ENCODE measurements at regions not wholly inside any gene's neighbourhood (a gene's known extent, or its start where the extent isn't known, plus 50 kb on each side); places are given as distances from the start of the nearest gene placed in this dataset.
"Not testable (repeated sequence)": the region's sequence is repeated elsewhere in the genome, so short reads cannot be mapped to it uniquely, and the experiment has no call there.

DNA sequence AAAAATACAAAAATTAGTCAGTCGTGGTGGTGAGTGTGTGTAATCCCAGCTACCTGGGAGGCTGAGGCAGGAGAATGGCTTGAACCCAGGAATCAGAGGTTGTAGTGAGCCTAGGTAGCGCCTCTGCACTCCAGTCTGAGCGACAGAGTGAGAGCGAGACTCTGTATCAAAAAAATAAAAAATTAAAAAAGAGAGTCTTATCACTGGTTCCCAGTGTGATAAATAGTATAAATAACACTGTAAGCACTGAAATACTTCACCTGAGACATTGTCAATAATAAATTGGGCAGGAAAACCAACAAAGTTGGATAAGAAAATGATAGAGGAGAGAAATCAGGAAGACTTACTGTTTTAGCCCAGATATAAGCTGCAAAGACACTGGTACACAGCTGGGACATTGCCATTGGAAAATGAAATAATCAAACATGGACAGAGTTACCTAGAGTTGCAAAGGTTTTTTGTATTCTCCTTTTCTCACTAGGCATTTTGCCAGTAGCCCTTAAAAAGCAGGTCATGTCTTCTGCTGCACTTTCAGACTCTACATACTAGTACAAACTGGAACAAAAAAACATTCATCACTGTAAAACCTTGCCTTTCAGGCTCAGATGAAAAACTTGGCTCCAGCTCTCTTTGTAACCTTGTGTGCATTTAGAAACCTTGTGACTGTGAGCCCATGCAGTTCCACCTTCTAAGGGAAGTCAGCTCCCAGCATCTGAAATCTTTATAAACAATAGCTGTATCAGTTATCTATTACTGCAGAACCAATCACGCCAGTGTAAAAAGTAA lies 55.0 kb upstream of the PPP1R2C start:
- H3K36me3 ChIP-seq (ENCODE audit: control insufficient read depth in 4 of 4, insufficient read depth in 3 of 4, low read depth in 1 of 4, low read length in 3 of 4), result no peaks in the 10 kb centered on the region
- no peak for DNase-seq (ENCODE audit: low spot score)
- H3K9me3 ChIP-seq (ENCODE audit: control insufficient read depth in 4 of 4, low read length in 3 of 4), result peaks cover 0 to 6% (median 2%) of the 10 kb centered on the region in 4 donors
- WGBS, result 92% methylated on average over 5 of the region's 5 CpGs
- TF ChIP-seq YY1 (IDR thresholded peaks at IDR 0.05) (no peak), HNF4G (IDR thresholded peaks at IDR 0.05) (no peak), FOXA2 (IDR thresholded peaks at IDR 0.05) (no peak), JUND (IDR thresholded peaks at IDR 0.05) (no peak), EGR1 (IDR thresholded peaks at IDR 0.05; ENCODE audit: low read depth in 2 of 2) (no peak), NR2F2 (IDR thresholded peaks at IDR 0.05) (no peak), FOXA1 (IDR thresholded peaks at IDR 0.05) (no peak), GABPA (IDR thresholded peaks at IDR 0.05 in 1 of 2, conservative IDR thresholded peaks at IDR 0.05 in 1 of 2) (no peak), TAF1 (conservative IDR thresholded peaks at IDR 0.05) (no peak), HNF4A (conservative IDR thresholded peaks at IDR 0.05) (no peak), RAD21 (IDR thresholded peaks at IDR 0.05) (no peak), RXRA (IDR thresholded peaks at IDR 0.05) (no peak), SP1 (IDR thresholded peaks at IDR 0.05) (no peak)
- TF ChIP-seq, protein P1, sequence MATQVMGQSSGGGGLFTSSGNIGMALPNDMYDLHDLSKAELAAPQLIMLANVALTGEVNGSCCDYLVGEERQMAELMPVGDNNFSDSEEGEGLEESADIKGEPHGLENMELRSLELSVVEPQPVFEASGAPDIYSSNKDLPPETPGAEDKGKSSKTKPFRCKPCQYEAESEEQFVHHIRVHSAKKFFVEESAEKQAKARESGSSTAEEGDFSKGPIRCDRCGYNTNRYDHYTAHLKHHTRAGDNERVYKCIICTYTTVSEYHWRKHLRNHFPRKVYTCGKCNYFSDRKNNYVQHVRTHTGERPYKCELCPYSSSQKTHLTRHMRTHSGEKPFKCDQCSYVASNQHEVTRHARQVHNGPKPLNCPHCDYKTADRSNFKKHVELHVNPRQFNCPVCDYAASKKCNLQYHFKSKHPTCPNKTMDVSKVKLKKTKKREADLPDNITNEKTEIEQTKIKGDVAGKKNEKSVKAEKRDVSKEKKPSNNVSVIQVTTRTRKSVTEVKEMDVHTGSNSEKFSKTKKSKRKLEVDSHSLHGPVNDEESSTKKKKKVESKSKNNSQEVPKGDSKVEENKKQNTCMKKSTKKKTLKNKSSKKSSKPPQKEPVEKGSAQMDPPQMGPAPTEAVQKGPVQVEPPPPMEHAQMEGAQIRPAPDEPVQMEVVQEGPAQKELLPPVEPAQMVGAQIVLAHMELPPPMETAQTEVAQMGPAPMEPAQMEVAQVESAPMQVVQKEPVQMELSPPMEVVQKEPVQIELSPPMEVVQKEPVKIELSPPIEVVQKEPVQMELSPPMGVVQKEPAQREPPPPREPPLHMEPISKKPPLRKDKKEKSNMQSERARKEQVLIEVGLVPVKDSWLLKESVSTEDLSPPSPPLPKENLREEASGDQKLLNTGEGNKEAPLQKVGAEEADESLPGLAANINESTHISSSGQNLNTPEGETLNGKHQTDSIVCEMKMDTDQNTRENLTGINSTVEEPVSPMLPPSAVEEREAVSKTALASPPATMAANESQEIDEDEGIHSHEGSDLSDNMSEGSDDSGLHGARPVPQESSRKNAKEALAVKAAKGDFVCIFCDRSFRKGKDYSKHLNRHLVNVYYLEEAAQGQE (IDR thresholded peaks at IDR 0.05), result no peak
- TF ChIP-seq, protein P2, sequence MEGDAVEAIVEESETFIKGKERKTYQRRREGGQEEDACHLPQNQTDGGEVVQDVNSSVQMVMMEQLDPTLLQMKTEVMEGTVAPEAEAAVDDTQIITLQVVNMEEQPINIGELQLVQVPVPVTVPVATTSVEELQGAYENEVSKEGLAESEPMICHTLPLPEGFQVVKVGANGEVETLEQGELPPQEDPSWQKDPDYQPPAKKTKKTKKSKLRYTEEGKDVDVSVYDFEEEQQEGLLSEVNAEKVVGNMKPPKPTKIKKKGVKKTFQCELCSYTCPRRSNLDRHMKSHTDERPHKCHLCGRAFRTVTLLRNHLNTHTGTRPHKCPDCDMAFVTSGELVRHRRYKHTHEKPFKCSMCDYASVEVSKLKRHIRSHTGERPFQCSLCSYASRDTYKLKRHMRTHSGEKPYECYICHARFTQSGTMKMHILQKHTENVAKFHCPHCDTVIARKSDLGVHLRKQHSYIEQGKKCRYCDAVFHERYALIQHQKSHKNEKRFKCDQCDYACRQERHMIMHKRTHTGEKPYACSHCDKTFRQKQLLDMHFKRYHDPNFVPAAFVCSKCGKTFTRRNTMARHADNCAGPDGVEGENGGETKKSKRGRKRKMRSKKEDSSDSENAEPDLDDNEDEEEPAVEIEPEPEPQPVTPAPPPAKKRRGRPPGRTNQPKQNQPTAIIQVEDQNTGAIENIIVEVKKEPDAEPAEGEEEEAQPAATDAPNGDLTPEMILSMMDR (IDR thresholded peaks at IDR 0.05; ENCODE audit: low read depth, low read length, missing input control), result no peak
- TF ChIP-seq, protein P3, sequence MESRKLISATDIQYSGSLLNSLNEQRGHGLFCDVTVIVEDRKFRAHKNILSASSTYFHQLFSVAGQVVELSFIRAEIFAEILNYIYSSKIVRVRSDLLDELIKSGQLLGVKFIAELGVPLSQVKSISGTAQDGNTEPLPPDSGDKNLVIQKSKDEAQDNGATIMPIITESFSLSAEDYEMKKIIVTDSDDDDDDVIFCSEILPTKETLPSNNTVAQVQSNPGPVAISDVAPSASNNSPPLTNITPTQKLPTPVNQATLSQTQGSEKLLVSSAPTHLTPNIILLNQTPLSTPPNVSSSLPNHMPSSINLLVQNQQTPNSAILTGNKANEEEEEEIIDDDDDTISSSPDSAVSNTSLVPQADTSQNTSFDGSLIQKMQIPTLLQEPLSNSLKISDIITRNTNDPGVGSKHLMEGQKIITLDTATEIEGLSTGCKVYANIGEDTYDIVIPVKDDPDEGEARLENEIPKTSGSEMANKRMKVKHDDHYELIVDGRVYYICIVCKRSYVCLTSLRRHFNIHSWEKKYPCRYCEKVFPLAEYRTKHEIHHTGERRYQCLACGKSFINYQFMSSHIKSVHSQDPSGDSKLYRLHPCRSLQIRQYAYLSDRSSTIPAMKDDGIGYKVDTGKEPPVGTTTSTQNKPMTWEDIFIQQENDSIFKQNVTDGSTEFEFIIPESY (IDR thresholded peaks at IDR 0.05), result no peak
- TF ChIP-seq, protein P4, sequence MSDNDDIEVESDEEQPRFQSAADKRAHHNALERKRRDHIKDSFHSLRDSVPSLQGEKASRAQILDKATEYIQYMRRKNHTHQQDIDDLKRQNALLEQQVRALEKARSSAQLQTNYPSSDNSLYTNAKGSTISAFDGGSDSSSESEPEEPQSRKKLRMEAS (IDR thresholded peaks at IDR 0.05), result no peak
- TF ChIP-seq, protein P5, sequence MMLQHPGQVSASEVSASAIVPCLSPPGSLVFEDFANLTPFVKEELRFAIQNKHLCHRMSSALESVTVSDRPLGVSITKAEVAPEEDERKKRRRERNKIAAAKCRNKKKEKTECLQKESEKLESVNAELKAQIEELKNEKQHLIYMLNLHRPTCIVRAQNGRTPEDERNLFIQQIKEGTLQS (IDR thresholded peaks at IDR 0.05), result no peak
- no peaks in the 10 kb centered on the region for H3K4me1 ChIP-seq (ENCODE audit: control insufficient read depth in 4 of 4, insufficient read depth in 4 of 4, low read length in 3 of 4)
- no peak overlapping the region for H3K27ac ChIP-seq (ENCODE audit: low read depth in 1 of 2, low read length in 2 of 2)
- no peak overlapping the region for H3K9ac ChIP-seq (ENCODE audit: low read depth in 1 of 2, low read length in 2 of 2)
- H3K27me3 ChIP-seq (ENCODE audit: control insufficient read depth in 4 of 4, insufficient read depth in 4 of 4, low read length in 3 of 4), result no peaks in the 10 kb centered on the region
- H3K4me3 ChIP-seq (ENCODE audit: low read depth in 1 of 3, low read length in 3 of 3), result no peak overlapping the region

DNA sequence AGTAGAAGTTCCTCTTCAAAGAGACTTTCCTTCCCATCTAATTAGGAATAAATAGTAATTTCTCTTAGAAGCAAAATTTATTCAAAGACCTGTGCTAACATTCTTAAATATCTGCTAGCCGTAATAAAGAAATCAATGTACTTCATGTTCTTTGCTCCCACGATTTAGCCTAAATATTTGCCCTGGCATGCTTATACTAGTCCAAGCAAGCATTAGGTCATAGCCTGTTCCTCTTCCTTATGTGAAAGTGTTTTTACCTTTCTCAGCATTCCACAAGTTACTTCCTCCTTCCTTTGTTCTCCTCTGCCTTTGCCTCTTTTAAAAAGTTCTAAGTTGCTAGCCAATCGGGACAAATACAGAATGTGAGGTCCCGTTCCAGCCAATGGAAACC lies 55.6 kb upstream of the PPP1R2C start:
- H3K36me3 ChIP-seq (ENCODE audit: control insufficient read depth in 4 of 4, insufficient read depth in 3 of 4, low read depth in 1 of 4, low read length in 3 of 4); H3K4me3 ChIP-seq (ENCODE audit: low read depth in 1 of 3, low read length in 3 of 3); H3K27ac ChIP-seq (ENCODE audit: low read depth in 1 of 2, low read length in 2 of 2); H3K27me3 ChIP-seq (ENCODE audit: control insufficient read depth in 4 of 4, insufficient read depth in 4 of 4, low read length in 3 of 4); H3K9me3 ChIP-seq (ENCODE audit: control insufficient read depth in 4 of 4, low read length in 3 of 4); DNase-seq (ENCODE audit: low spot score); H3K9ac ChIP-seq (ENCODE audit: low read depth in 1 of 2, low read length in 2 of 2); H3K4me1 ChIP-seq (ENCODE audit: control insufficient read depth in 4 of 4, insufficient read depth in 4 of 4, low read length in 3 of 4): not testable (repeated sequence)
- 73% methylated on average over 4 of the region's 4 CpGs for WGBS

Measured in liver (tissue), 8 donors.